ENCODE measurements at regions not wholly inside any gene's neighbourhood (a gene's known extent, or its start where the extent isn't known, plus 50 kb on each side); places are given as distances from the start of the nearest gene placed in this dataset.

- H4K5ac ChIP-seq (ENCODE audit: low read depth, low read length) = no peak overlapping the region
- no peak overlapping the region for H2BK20ac ChIP-seq (ENCODE audit: low read depth, low read length)
- H4K91ac ChIP-seq (ENCODE audit: insufficient read depth, low read depth, low read length) = no peak overlapping the region
- DNase-seq (no peak), ATAC-seq (ENCODE audit: low read depth) (no peak)
- POLR2A ChIA-PET (ENCODE audit: unreplicated experiment) = no interaction called here
- no peaks in the 10 kb centered on the region for H4K20me1 ChIP-seq (ENCODE audit: insufficient read depth, low read length)
- no peak overlapping the region for H3K4ac ChIP-seq (ENCODE audit: low read depth, low read length)
- H2AFZ ChIP-seq (replicated peaks; ENCODE audit: low read length, poor library complexity) = no peak overlapping the region
- H3K9ac ChIP-seq (ENCODE audit: low read depth, low read length) = no peak overlapping the region
- H3K23ac ChIP-seq (ENCODE audit: low read depth, low read length) = no peak overlapping the region
- no CpG with 5 or more reads among the region's 1 CpG for WGBS, 2 experiments (ENCODE audit: extremely low coverage in 2 of 2, insufficient read length in 1 of 2)
- H2BK15ac ChIP-seq (ENCODE audit: low read depth, low read length) = no peak overlapping the region
- no peak overlapping the region for H2BK120ac ChIP-seq (ENCODE audit: low read depth, low read length)
- no peak overlapping the region for H3K4me3 ChIP-seq (ENCODE audit: insufficient read depth, low read depth, low read length)
- in situ Hi-C loops (cut with MboI; ENCODE audit: low sequenced_read_pairs) = no loop called here
- H3K4me1 ChIP-seq (ENCODE audit: control insufficient read depth, insufficient read depth, low read length) = no peaks in the 10 kb centered on the region
- no peak overlapping the region for H3K27ac ChIP-seq (ENCODE audit: insufficient read depth, low read length)
- no peak overlapping the region for H2AK9ac ChIP-seq (replicated peaks; ENCODE audit: low read depth, low read length, poor library complexity)
- no peak overlapping the region for H4K8ac ChIP-seq (ENCODE audit: low read depth in 2 of 2, low read length in 2 of 2)
- no peak overlapping the region for H2BK5ac ChIP-seq (ENCODE audit: low read depth, low read length, poor library complexity, severe bottlenecking)
- CTCF ChIA-PET = no interaction called here
- no peaks in the 10 kb centered on the region for H3K9me1 ChIP-seq (ENCODE audit: insufficient read depth, low read length)
- H3K79me1 ChIP-seq (ENCODE audit: low read depth in 1 of 2, low read length in 2 of 2) = no peaks in the 10 kb centered on the region
- intact Hi-C loops (cut with micrococcal nuclease) = no loop called here
- H3K36me3 ChIP-seq (ENCODE audit: control insufficient read depth, insufficient read depth, low read length) = no peaks in the 10 kb centered on the region
- no peaks in the 10 kb centered on the region; the same call in 1 of the 2 replicates for H3K27me3 ChIP-seq (ENCODE audit: control insufficient read depth, insufficient read depth, low read length)
- no peak overlapping the region for H3K18ac ChIP-seq (ENCODE audit: low read depth, low read length)
- TF ChIP-seq CHD1 (IDR thresholded peaks at IDR 0.05; ENCODE audit: low read depth, low read length) = no peak
- TF ChIP-seq CEBPB (IDR thresholded peaks at IDR 0.05; ENCODE audit: low read depth, low read length) = no peak
- TF ChIP-seq POLR2A (IDR thresholded peaks at IDR 0.05; ENCODE audit: low read depth, low read length) = no peak
- no peak for TF ChIP-seq MAZ (IDR thresholded peaks at IDR 0.05; ENCODE audit: borderline replicate concordance, low read depth, low read length)
- TF ChIP-seq, protein P1, sequence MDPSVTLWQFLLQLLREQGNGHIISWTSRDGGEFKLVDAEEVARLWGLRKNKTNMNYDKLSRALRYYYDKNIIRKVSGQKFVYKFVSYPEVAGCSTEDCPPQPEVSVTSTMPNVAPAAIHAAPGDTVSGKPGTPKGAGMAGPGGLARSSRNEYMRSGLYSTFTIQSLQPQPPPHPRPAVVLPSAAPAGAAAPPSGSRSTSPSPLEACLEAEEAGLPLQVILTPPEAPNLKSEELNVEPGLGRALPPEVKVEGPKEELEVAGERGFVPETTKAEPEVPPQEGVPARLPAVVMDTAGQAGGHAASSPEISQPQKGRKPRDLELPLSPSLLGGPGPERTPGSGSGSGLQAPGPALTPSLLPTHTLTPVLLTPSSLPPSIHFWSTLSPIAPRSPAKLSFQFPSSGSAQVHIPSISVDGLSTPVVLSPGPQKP (IDR thresholded peaks at IDR 0.05; ENCODE audit: borderline replicate concordance, low read depth, low read length) = no peak
- no peak for TF ChIP-seq BHLHE40 (IDR thresholded peaks at IDR 0.05; ENCODE audit: low read depth, low read length)
- no peak for TF ChIP-seq RAD21 (IDR thresholded peaks at IDR 0.05; ENCODE audit: low read length)
- no peak for TF ChIP-seq SMC3 (IDR thresholded peaks at IDR 0.05; ENCODE audit: low read depth, low read length)
- TF ChIP-seq CTCF (conservative IDR thresholded peaks at IDR 0.05; ENCODE audit: low read depth, low read length) = no peak
- TF ChIP-seq, protein P2, sequence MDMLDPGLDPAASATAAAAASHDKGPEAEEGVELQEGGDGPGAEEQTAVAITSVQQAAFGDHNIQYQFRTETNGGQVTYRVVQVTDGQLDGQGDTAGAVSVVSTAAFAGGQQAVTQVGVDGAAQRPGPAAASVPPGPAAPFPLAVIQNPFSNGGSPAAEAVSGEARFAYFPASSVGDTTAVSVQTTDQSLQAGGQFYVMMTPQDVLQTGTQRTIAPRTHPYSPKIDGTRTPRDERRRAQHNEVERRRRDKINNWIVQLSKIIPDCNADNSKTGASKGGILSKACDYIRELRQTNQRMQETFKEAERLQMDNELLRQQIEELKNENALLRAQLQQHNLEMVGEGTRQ (IDR thresholded peaks at IDR 0.05; ENCODE audit: low read depth, low read length) = no peak
- TF ChIP-seq MAFK (IDR thresholded peaks at IDR 0.05; ENCODE audit: low read depth, low read length) = no peak
- dilution Hi-C loops (cut with HindIII; ENCODE audit: low sequenced_read_pairs, unreplicated experiment) = no loop called here
- no TSS peak for BruUV-seq (replicated peaks)
- no peak overlapping the region for H2AK5ac ChIP-seq (ENCODE audit: low read depth, low read length)
- no peak overlapping the region for H3K14ac ChIP-seq (replicated peaks; ENCODE audit: low read depth, low read length)
- no peak overlapping the region for H3K4me2 ChIP-seq (ENCODE audit: low read depth, low read length)
- H3K56ac ChIP-seq (ENCODE audit: extremely low read depth, insufficient read depth, low read length) = no peak overlapping the region
- peaks cover 3% of the 10 kb centered on the region; the same call in 1 of the 2 replicates for H3K9me3 ChIP-seq (ENCODE audit: control insufficient read depth, insufficient read depth, low read length)
Measured at GRCh38 chr20:52444455-52444854, 252.9 kb upstream of the ZFP64 start.

Measured in IMR-90 (cell line).